ENCODE measurements at regions not wholly inside any gene's neighbourhood (a gene's known extent, or its start where the extent isn't known, plus 50 kb on each side); places are given as distances from the start of the nearest gene placed in this dataset.

GRCh38 chr18:10354241-10354811 lies 100.1 kb upstream of the APCDD1 start:
- TF ChIP-seq CTCF (IDR thresholded peaks at IDR 0.05; ENCODE audit: low read length) (no peak), EZH2 (optimal IDR thresholded peaks at IDR 0.05; ENCODE audit: low read depth, low read length) (no peak), EZH2phosphoT487 (IDR thresholded peaks at IDR 0.05; ENCODE audit: low read length) (no peak)

Measured in MM.1S (cell line).